ENCODE measurements at regions not wholly inside any gene's neighbourhood (a gene's known extent, or its start where the extent isn't known, plus 50 kb on each side); places are given as distances from the start of the nearest gene placed in this dataset.
A peak's percentile ranks its signal among the peaks of the same experiment; 100 is the strongest.
"Not testable (repeated sequence)": the region's sequence is repeated elsewhere in the genome, so short reads cannot be mapped to it uniquely, and the experiment has no call there.

GRCh38 chr12:107602446-107602845, 83.2 kb upstream of the PWP1 start:
- CTCF ChIA-PET, result interaction anchor here (2.0 to 3.0 kb wide), 2 partner anchors 471 kb away, joined by 12 to 14 read pairs; no protein-coding TSS in a partner anchor
- Histone ChIP-seq H3K4me1 (ENCODE audit: control insufficient read depth in 1 of 2, extremely low read depth in 1 of 2, insufficient read depth in 2 of 2, low read length in 2 of 2) (no peaks in the 10 kb centered on the region), H3K27me3 (replicated peaks in 1 of 2; ENCODE audit: control insufficient read depth in 2 of 2, extremely low read depth in 1 of 2, insufficient read depth in 2 of 2, low read length in 1 of 2) (no peaks in the 10 kb centered on the region), H3K27ac (ENCODE audit: low read length) (no peak overlapping the region), H3K36me3 (ENCODE audit: control insufficient read depth in 2 of 2, extremely low read depth in 1 of 2, insufficient read depth in 1 of 2, low read length in 1 of 2) (no peaks in the 10 kb centered on the region), H3K9me3 (no peaks in the 10 kb centered on the region), H3K4me3 (ENCODE audit: control insufficient read depth in 1 of 2, extremely low read depth in 1 of 2, low read length in 1 of 2) (no peak overlapping the region)
- Mint-ChIP-seq H3K4me1 (peaks cover 0 to 1% (median 0%) of the 10 kb centered on the region in 3 donors), H3K27me3 (no peaks in the 10 kb centered on the region), H3K36me3 (peaks cover 3% of the 10 kb centered on the region), H3K4me3 (no peak overlapping the region), H3K9me3 (no peaks in the 10 kb centered on the region), H3K27ac (no peak overlapping the region)
- DNase-seq (no peak), ATAC-seq (replicated peaks in 1 of 4) (no peak)
- POLR2A ChIA-PET, result no interaction called here
- no CpG with 5 or more reads among the region's 9 CpGs for WGBS (ENCODE audit: insufficient coverage)

GRCh38 chr12:107605293-107605692, 80.3 kb upstream of the PWP1 start:
- ATAC-seq (replicated peaks in 1 of 4), result no peak
- Mint-ChIP-seq H3K36me3 (no peaks in the 10 kb centered on the region), H3K4me3 (no peak overlapping the region), H3K27ac (peak overlapping the region in 1 of 2 donors; percentile 24), H3K4me1 (peaks cover 0 to 2% (median 0%) of the 10 kb centered on the region in 3 donors), H3K9me3 (no peaks in the 10 kb centered on the region), H3K27me3 (no peaks in the 10 kb centered on the region)
- no peaks in the 10 kb centered on the region for H3K36me3 ChIP-seq (ENCODE audit: control insufficient read depth in 2 of 2, extremely low read depth in 1 of 2, insufficient read depth in 1 of 2, low read length in 1 of 2)
- H3K4me3 ChIP-seq (ENCODE audit: control insufficient read depth in 1 of 2, extremely low read depth in 1 of 2, low read length in 1 of 2), result no peak overlapping the region
- no peak for DNase-seq
- ChIA-PET CTCF (interaction anchor here (0.6 to 5.9 kb wide), 6 partner anchors 8 to 497 kb away, joined by 3 to 90 read pairs (median 6); no protein-coding TSS in a partner anchor), POLR2A (no interaction called here)
- no peaks in the 10 kb centered on the region for H3K27me3 ChIP-seq (replicated peaks in 1 of 2; ENCODE audit: control insufficient read depth in 2 of 2, extremely low read depth in 1 of 2, insufficient read depth in 2 of 2, low read length in 1 of 2)
- H3K27ac ChIP-seq (ENCODE audit: low read length), result no peak overlapping the region
- H3K9me3 ChIP-seq, result no peaks in the 10 kb centered on the region
- H3K4me1 ChIP-seq (ENCODE audit: control insufficient read depth in 1 of 2, extremely low read depth in 1 of 2, insufficient read depth in 2 of 2, low read length in 2 of 2), result no peaks in the 10 kb centered on the region
- 73% methylated on average over 2 of the region's 3 CpGs for WGBS (ENCODE audit: insufficient coverage)

GRCh38 chr12:107607464-107608392, 77.9 kb upstream of the PWP1 start:
- DNase-seq (peak; percentile 44 to 88 (median 75)), ATAC-seq (replicated peaks in 1 of 4) (peak; percentile 70 to 73 (median 71))
- Histone ChIP-seq H3K36me3 (ENCODE audit: control insufficient read depth in 2 of 2, extremely low read depth in 1 of 2, insufficient read depth in 1 of 2, low read length in 1 of 2) (peaks cover under 1 to 2% of the 10 kb centered on the region in 2 donors), H3K27me3 (replicated peaks in 1 of 2; ENCODE audit: control insufficient read depth in 2 of 2, extremely low read depth in 1 of 2, insufficient read depth in 2 of 2, low read length in 1 of 2) (no peaks in the 10 kb centered on the region), H3K27ac (ENCODE audit: low read length) (no peak overlapping the region), H3K4me3 (ENCODE audit: control insufficient read depth in 1 of 2, extremely low read depth in 1 of 2, low read length in 1 of 2) (no peak overlapping the region), H3K9me3 (no peaks in the 10 kb centered on the region), H3K4me1 (ENCODE audit: control insufficient read depth in 1 of 2, extremely low read depth in 1 of 2, insufficient read depth in 2 of 2, low read length in 2 of 2) (no peaks in the 10 kb centered on the region)
- H3K36me3 Mint-ChIP-seq, result peaks cover 4% of the 10 kb centered on the region
- CTCF ChIA-PET, result interaction anchor here (0.7 to 5.9 kb wide), 13 partner anchors 9 to 503 kb away, joined by 3 to 90 read pairs (median 4); no protein-coding TSS in a partner anchor
- POLR2A ChIA-PET, result interaction anchor here in 1 of 2 donors (0.5 kb wide), 1 partner anchor 387 kb away, joined by 10 read pairs; no protein-coding TSS in a partner anchor
- H3K27ac Mint-ChIP-seq, result no peak overlapping the region
- peaks cover 0 to 2% (median 0%) of the 10 kb centered on the region in 3 donors for H3K4me1 Mint-ChIP-seq
- no peak overlapping the region for H3K4me3 Mint-ChIP-seq
- H3K27me3 Mint-ChIP-seq, result no peaks in the 10 kb centered on the region
- 65% methylated on average over 15 of the region's 21 CpGs for WGBS (ENCODE audit: insufficient coverage)
- no peaks in the 10 kb centered on the region for H3K9me3 Mint-ChIP-seq

- DNase-seq; ATAC-seq (replicated peaks in 1 of 4); H3K4me3 ChIP-seq (ENCODE audit: control insufficient read depth in 1 of 2, extremely low read depth in 1 of 2, low read length in 1 of 2); H3K27me3 ChIP-seq (replicated peaks in 1 of 2; ENCODE audit: control insufficient read depth in 2 of 2, extremely low read depth in 1 of 2, insufficient read depth in 2 of 2, low read length in 1 of 2); H3K4me1 Mint-ChIP-seq; H3K27ac Mint-ChIP-seq; POLR2A ChIA-PET; H3K9me3 ChIP-seq; H3K4me3 Mint-ChIP-seq; H3K36me3 Mint-ChIP-seq; H3K9me3 Mint-ChIP-seq; H3K27ac ChIP-seq (ENCODE audit: low read length); H3K36me3 ChIP-seq (ENCODE audit: control insufficient read depth in 2 of 2, extremely low read depth in 1 of 2, insufficient read depth in 1 of 2, low read length in 1 of 2); H3K27me3 Mint-ChIP-seq; H3K4me1 ChIP-seq (ENCODE audit: control insufficient read depth in 1 of 2, extremely low read depth in 1 of 2, insufficient read depth in 2 of 2, low read length in 2 of 2): not testable (repeated sequence)
- WGBS (ENCODE audit: insufficient coverage), result 93% methylated on average over 2 of the region's 5 CpGs
- CTCF ChIA-PET, result interaction anchor here (0.7 to 5.9 kb wide), 7 partner anchors 8 to 504 kb away, joined by 3 to 90 read pairs (median 4); no protein-coding TSS in a partner anchor
These were observed 76.8 kb upstream of the PWP1 start for GRCh38 chr12:107608779-107609178.

GRCh38 chr12:107610021-107610859, 75.4 kb upstream of the PWP1 start:
- Mint-ChIP-seq H3K4me3 (no peak overlapping the region), H3K36me3 (peaks cover 15% of the 10 kb centered on the region), H3K9me3 (no peaks in the 10 kb centered on the region), H3K4me1 (peaks cover 0 to 2% (median 0%) of the 10 kb centered on the region in 3 donors), H3K27ac (no peak overlapping the region), H3K27me3 (no peaks in the 10 kb centered on the region)
- WGBS (ENCODE audit: insufficient coverage), result 88% methylated on average over 15 of the region's 20 CpGs
- Histone ChIP-seq H3K4me1 (ENCODE audit: control insufficient read depth in 1 of 2, extremely low read depth in 1 of 2, insufficient read depth in 2 of 2, low read length in 2 of 2) (no peaks in the 10 kb centered on the region), H3K9me3 (no peaks in the 10 kb centered on the region), H3K27me3 (replicated peaks in 1 of 2; ENCODE audit: control insufficient read depth in 2 of 2, extremely low read depth in 1 of 2, insufficient read depth in 2 of 2, low read length in 1 of 2) (no peaks in the 10 kb centered on the region), H3K27ac (ENCODE audit: low read length) (no peak overlapping the region), H3K4me3 (ENCODE audit: control insufficient read depth in 1 of 2, extremely low read depth in 1 of 2, low read length in 1 of 2) (no peak overlapping the region), H3K36me3 (ENCODE audit: control insufficient read depth in 2 of 2, extremely low read depth in 1 of 2, insufficient read depth in 1 of 2, low read length in 1 of 2) (peaks cover 2 to 5% of the 10 kb centered on the region in 2 donors)
- ChIA-PET CTCF (interaction anchor here (0.6 to 5.9 kb wide), 7 partner anchors 9 to 479 kb away, joined by 3 to 90 read pairs (median 4); no protein-coding TSS in a partner anchor), POLR2A (no interaction called here)
- peak in 5 of 35 experiments; percentile 6 to 31 (median 8) for DNase-seq
- no peak for ATAC-seq (replicated peaks in 1 of 4)

GRCh38 chr12:107612508-107612907, 73.1 kb upstream of the PWP1 start:
- Mint-ChIP-seq H3K9me3 (no peaks in the 10 kb centered on the region), H3K27ac (no peak overlapping the region), H3K4me1 (peaks cover 0 to under 1% (median 0%) of the 10 kb centered on the region in 3 donors), H3K36me3 (peaks cover 22% of the 10 kb centered on the region), H3K27me3 (no peaks in the 10 kb centered on the region), H3K4me3 (no peak overlapping the region)
- Histone ChIP-seq H3K36me3 (ENCODE audit: control insufficient read depth in 2 of 2, extremely low read depth in 1 of 2, insufficient read depth in 1 of 2, low read length in 1 of 2) (peaks cover 10 to 14% of the 10 kb centered on the region in 2 donors), H3K4me3 (ENCODE audit: control insufficient read depth in 1 of 2, extremely low read depth in 1 of 2, low read length in 1 of 2) (no peak overlapping the region), H3K27ac (ENCODE audit: low read length) (no peak overlapping the region), H3K9me3 (no peaks in the 10 kb centered on the region), H3K4me1 (ENCODE audit: control insufficient read depth in 1 of 2, extremely low read depth in 1 of 2, insufficient read depth in 2 of 2, low read length in 2 of 2) (no peaks in the 10 kb centered on the region), H3K27me3 (replicated peaks in 1 of 2; ENCODE audit: control insufficient read depth in 2 of 2, extremely low read depth in 1 of 2, insufficient read depth in 2 of 2, low read length in 1 of 2) (no peaks in the 10 kb centered on the region)
- POLR2A ChIA-PET, result no interaction called here
- 96% methylated on average over 16 of the region's 19 CpGs for WGBS (ENCODE audit: insufficient coverage)
- CTCF ChIA-PET, result interaction anchor here in 1 of 2 donors (1.0 to 1.2 kb wide), 3 partner anchors 35 to 485 kb away, joined by 3 to 4 read pairs (median 3); no protein-coding TSS in a partner anchor
- no peak for DNase-seq
- ATAC-seq (replicated peaks in 1 of 4), result no peak

Data from T-cell (primary cell).